Trophoblast cell (in vitro differentiated cells and primary cell): ENCODE measurements at regions not wholly inside any gene's neighbourhood (a gene's known extent, or its start where the extent isn't known, plus 50 kb on each side); places are given as distances from the start of the nearest gene placed in this dataset.

Source experiments
- DNase-seq, 2 donors: peaks; one replicate each; pipeline ENCODE4 v3.0.0-alpha.2; 2016
- H2AFZ ChIP-seq: 2 replicates; pipeline ENCODE4 v1.6.1; 2013; ENCODE audit warnings: low read length, moderate library complexity, mild to moderate bottlenecking; ENCODE audit not compliant: insufficient read depth, poor library complexity
- H2AK5ac ChIP-seq: 2 replicates; pipeline ENCODE4 v1.6.1; 2013; ENCODE audit warnings: mild to moderate bottlenecking, low read length
- H2BK120ac ChIP-seq: 2 replicates; pipeline ENCODE4 v1.6.1; 2013; ENCODE audit warnings: low read length, mild to moderate bottlenecking, moderate library complexity; ENCODE audit not compliant: insufficient read depth, poor library complexity
- H2BK12ac ChIP-seq: 2 replicates; pipeline ENCODE4 v1.6.1; 2013; ENCODE audit warnings: mild to moderate bottlenecking, low read length, moderate library complexity
- H2BK5ac ChIP-seq: 2 replicates; pipeline ENCODE4 v1.6.1; 2013; ENCODE audit warnings: low read length, low read depth, moderate library complexity, mild to moderate bottlenecking; ENCODE audit not compliant: poor library complexity
- H3K14ac ChIP-seq: 2 replicates; pipeline ENCODE4 v1.6.1; 2013; ENCODE audit warnings: mild to moderate bottlenecking, low read length
- H3K18ac ChIP-seq: 2 replicates; pipeline ENCODE4 v1.6.1; 2013; ENCODE audit warnings: mild to moderate bottlenecking, low read length
- H3K23ac ChIP-seq: 2 replicates; pipeline ENCODE4 v1.6.1; 2013; ENCODE audit warnings: low read length
- H3K27ac ChIP-seq: 2 replicates; pipeline ENCODE4 v1.5.1; 2013; ENCODE audit warnings: low read depth, mild to moderate bottlenecking, inconsistent platforms, low read length, moderate library complexity
- H3K27me3 ChIP-seq: 2 replicates; pipeline ENCODE4 v1.6.1; 2013; ENCODE audit warnings: inconsistent platforms, mild to moderate bottlenecking, low read length, moderate library complexity; ENCODE audit not compliant: insufficient read depth
- H3K36me3 ChIP-seq, 2 experiments: 1 replicate in 1 of 2; 2 replicates in 1 of 2; pipeline ENCODE4 v1.6.1; 2013; ENCODE audit warnings: low read length in 2 of 2, mild to moderate bottlenecking in 2 of 2, moderate library complexity in 1 of 2; ENCODE audit not compliant: insufficient read depth in 2 of 2, control insufficient read depth in 1 of 2
- H3K4ac ChIP-seq: 2 replicates; pipeline ENCODE4 v1.6.1; 2013; ENCODE audit warnings: low read depth, mild to moderate bottlenecking, low read length, moderate library complexity
- H3K4me1 ChIP-seq, 2 experiments: 1 replicate in 1 of 2; 2 replicates in 1 of 2; pipeline ENCODE4 v1.6.1; 2013; ENCODE audit warnings: low read length in 2 of 2, mild to moderate bottlenecking in 2 of 2, moderate library complexity in 1 of 2; ENCODE audit not compliant: insufficient read depth in 2 of 2, control insufficient read depth in 1 of 2
- H3K4me2 ChIP-seq: 2 replicates; pipeline ENCODE4 v1.6.1; 2013; ENCODE audit warnings: inconsistent platforms, mild to moderate bottlenecking, low read length, moderate library complexity
- H3K4me3 ChIP-seq: 2 replicates; pipeline ENCODE4 v1.5.1; 2013; ENCODE audit warnings: mild to moderate bottlenecking, low read depth, low read length, inconsistent platforms
- H3K79me1 ChIP-seq: one replicate; pipeline ENCODE4 v1.6.1; 2013; ENCODE audit warnings: low read length
- H3K79me2 ChIP-seq: 2 replicates; pipeline ENCODE4 v1.6.1; 2013; ENCODE audit warnings: low read length, mild to moderate bottlenecking; ENCODE audit not compliant: control insufficient read depth, insufficient read depth, poor library complexity
- H3K9ac ChIP-seq: 2 replicates; pipeline ENCODE4 v1.6.1; 2013; ENCODE audit warnings: mild to moderate bottlenecking, low read length
- H3K9me3 ChIP-seq: 2 replicates; pipeline ENCODE4 v1.6.1; 2013; ENCODE audit warnings: low read depth, mild to moderate bottlenecking, control low read depth, inconsistent platforms, low read length; ENCODE audit not compliant: insufficient read depth
- H4K12ac ChIP-seq: 2 replicates; pipeline ENCODE4 v1.6.1; 2013; ENCODE audit warnings: low read depth, mild to moderate bottlenecking, low read length, moderate library complexity
- H4K8ac ChIP-seq: 2 replicates; pipeline ENCODE4 v1.6.1; 2013; ENCODE audit warnings: low read depth, mild to moderate bottlenecking, low read length, moderate library complexity
- H4K91ac ChIP-seq: one replicate; pipeline ENCODE4 v1.6.1; 2013; ENCODE audit warnings: low read depth, mild to moderate bottlenecking, low read length, moderate library complexity
- WGBS: extraction: QIAGEN DNeasy Blood & Tissue Kit; methylation state at CpG from one replicate; pipeline ENCODE4 v1.1.7; 2013; ENCODE audit warnings: missing lambda C conversion rate; ENCODE audit not compliant: insufficient read length, insufficient coverage; ENCODE audit errors: extremely low coverage; 5-methylcytosine and 5-hydroxymethylcytosine counted together

DNA sequence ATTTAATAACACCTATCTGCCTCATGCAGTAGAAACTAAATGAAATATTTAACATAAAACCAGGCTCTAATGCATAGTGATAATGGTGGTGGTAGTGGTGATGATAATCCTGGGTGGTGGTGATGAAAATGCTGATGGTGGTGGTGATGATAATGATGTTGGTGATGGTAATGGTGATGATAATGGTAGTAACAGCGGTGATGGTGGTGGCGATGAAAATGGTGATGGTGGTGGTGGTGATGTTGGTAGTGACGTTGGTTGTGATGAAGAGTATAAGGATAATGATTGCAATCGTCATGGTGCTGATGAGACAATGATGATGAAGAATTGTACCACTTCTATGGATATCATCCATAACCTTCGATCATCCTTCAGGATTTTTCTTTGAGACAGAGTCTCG lies 173.7 kb upstream of the CDH11 start:
- Histone ChIP-seq H3K27me3 (no peaks in the 10 kb centered on the region), H3K14ac (no peak overlapping the region), H3K79me2 (no peaks in the 10 kb centered on the region), H3K4me2 (no peak overlapping the region), H4K12ac (no peak overlapping the region), H3K4ac (no peak overlapping the region), H4K91ac (no peak overlapping the region), H2AK5ac (no peak overlapping the region), H2BK120ac (no peak overlapping the region), H3K4me3 (no peak overlapping the region), H2AFZ (no peak overlapping the region), H3K9ac (no peak overlapping the region), H3K36me3 (no peaks in the 10 kb centered on the region), H2BK12ac (no peak overlapping the region), H2BK5ac (no peak overlapping the region), H3K9me3 (no peaks in the 10 kb centered on the region), H3K27ac (no peak overlapping the region), H4K8ac (no peak overlapping the region), H3K18ac (no peak overlapping the region), H3K23ac (no peak overlapping the region), H3K4me1 (peaks cover 0 to 7% of the 10 kb centered on the region in 2 experiments), H3K79me1 (peaks cover 2% of the 10 kb centered on the region)
- 100% methylated on average over 1 of the region's 6 CpGs for WGBS
- DNase-seq, result no peak

DNA sequence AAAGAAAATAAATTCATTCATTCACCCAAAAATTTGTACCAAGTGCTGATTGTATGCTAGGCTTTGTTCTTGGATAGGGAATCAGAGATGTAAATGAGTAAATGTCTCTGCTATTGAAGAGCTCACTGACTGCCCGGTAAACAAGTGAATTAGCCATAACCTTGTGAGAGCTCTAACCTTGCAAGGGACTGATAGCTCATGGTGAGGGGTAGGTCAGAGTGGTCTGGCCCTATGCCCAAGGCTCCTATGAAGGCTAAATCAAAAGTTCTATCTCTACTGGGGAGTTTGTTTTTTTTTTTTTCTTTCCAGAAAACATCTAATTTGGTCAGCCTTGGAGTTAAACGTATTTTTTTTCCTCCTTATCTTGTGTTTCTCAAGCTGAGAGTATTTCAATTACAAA lies 172.8 kb upstream of the CDH11 start:
- Histone ChIP-seq H4K8ac (no peak overlapping the region), H3K79me2 (no peaks in the 10 kb centered on the region), H2BK5ac (no peak overlapping the region), H3K4me3 (no peak overlapping the region), H2AK5ac (no peak overlapping the region), H2BK12ac (no peak overlapping the region), H3K4me1 (peaks cover 0 to 7% of the 10 kb centered on the region in 2 experiments), H3K4me2 (no peak overlapping the region), H3K79me1 (peaks cover 2% of the 10 kb centered on the region), H2BK120ac (no peak overlapping the region), H3K14ac (no peak overlapping the region), H3K9me3 (no peaks in the 10 kb centered on the region), H4K91ac (no peak overlapping the region), H2AFZ (no peak overlapping the region), H3K27ac (no peak overlapping the region), H3K18ac (no peak overlapping the region), H3K9ac (no peak overlapping the region), H4K12ac (no peak overlapping the region), H3K4ac (no peak overlapping the region), H3K23ac (no peak overlapping the region), H3K36me3 (no peaks in the 10 kb centered on the region), H3K27me3 (no peaks in the 10 kb centered on the region)
- WGBS, result no CpG with 5 or more reads among the region's 2 CpGs
- DNase-seq, result no peak

DNA sequence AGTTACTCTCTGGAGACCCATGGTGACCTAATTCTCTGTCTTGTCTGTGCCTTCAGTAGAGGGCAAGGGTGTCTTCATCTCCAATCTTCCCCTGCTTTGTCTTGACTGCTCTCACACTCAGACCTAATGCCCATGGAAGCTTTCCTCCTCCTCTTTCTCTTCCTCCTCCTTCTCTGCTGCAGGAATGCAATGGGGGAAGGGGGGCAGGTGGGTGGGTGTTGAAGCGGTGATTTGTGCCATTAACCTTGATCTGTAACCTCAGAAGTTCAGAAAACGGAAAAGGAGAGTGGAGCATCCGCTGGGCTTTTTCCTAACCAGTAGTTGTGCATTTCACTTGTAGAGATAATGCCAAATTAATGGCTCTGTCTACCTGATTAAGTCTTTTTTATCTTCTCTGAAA lies 172.3 kb upstream of the CDH11 start:
- H3K14ac ChIP-seq, result no peak overlapping the region
- H3K27ac ChIP-seq, result no peak overlapping the region
- H3K4me2 ChIP-seq, result no peak overlapping the region
- H3K79me2 ChIP-seq, result no peaks in the 10 kb centered on the region
- no peak overlapping the region for H2BK120ac ChIP-seq
- H4K91ac ChIP-seq, result no peak overlapping the region
- H4K8ac ChIP-seq, result no peak overlapping the region
- H3K27me3 ChIP-seq, result no peaks in the 10 kb centered on the region
- H3K4me3 ChIP-seq, result no peak overlapping the region
- H2BK5ac ChIP-seq, result no peak overlapping the region
- no peak overlapping the region for H3K18ac ChIP-seq
- H2BK12ac ChIP-seq, result no peak overlapping the region
- no peak overlapping the region for H2AK5ac ChIP-seq
- H3K4ac ChIP-seq, result no peak overlapping the region
- H3K36me3 ChIP-seq, result no peaks in the 10 kb centered on the region
- H3K9ac ChIP-seq, result no peak overlapping the region
- H3K79me1 ChIP-seq, result peaks cover 2% of the 10 kb centered on the region
- WGBS, result no CpG with 5 or more reads among the region's 3 CpGs
- H2AFZ ChIP-seq, result no peak overlapping the region
- no peak overlapping the region for H4K12ac ChIP-seq
- H3K4me1 ChIP-seq, result peaks cover 0 to 7% of the 10 kb centered on the region in 2 experiments
- no peaks in the 10 kb centered on the region for H3K9me3 ChIP-seq
- no peak overlapping the region for H3K23ac ChIP-seq
- DNase-seq, result no peak

DNA sequence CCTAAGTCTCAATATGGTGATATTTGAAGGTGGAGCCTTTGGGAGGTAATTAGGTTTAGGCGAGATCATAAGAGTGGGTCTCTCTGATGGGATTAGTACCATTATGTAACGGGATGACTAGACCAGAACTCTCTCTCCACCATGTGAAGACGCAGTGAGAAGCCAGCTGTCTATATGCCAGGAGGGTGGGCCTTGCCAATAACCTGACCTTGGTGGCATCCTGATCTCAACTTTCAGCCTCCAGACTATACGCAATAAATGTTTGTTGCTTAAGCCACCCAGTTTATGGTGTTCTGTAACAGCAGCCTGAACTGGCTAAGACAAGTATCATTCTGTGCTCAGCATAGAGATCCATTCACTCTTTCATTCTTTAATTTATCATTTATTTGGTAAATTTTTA lies 167.2 kb upstream of the CDH11 start:
- Histone ChIP-seq H3K79me1 (peaks cover 14% of the 10 kb centered on the region), H3K18ac (no peak overlapping the region), H2BK5ac (no peak overlapping the region), H3K79me2 (peaks cover 2% of the 10 kb centered on the region), H3K4ac (no peak overlapping the region), H3K23ac (no peak overlapping the region), H4K8ac (no peak overlapping the region), H3K4me2 (no peak overlapping the region), H3K14ac (no peak overlapping the region), H3K4me3 (no peak overlapping the region), H4K91ac (no peak overlapping the region), H2AFZ (no peak overlapping the region), H2BK120ac (no peak overlapping the region), H3K27me3 (no peaks in the 10 kb centered on the region), H3K36me3 (no peaks in the 10 kb centered on the region), H3K4me1 (peaks cover 8 to 12% of the 10 kb centered on the region in 2 experiments), H2AK5ac (no peak overlapping the region), H3K9ac (no peak overlapping the region), H4K12ac (no peak overlapping the region), H3K27ac (no peak overlapping the region), H3K9me3 (no peaks in the 10 kb centered on the region), H2BK12ac (no peak overlapping the region)
- DNase-seq, result no peak
- no CpG with 5 or more reads among the region's 4 CpGs for WGBS
